Central memory CD8-positive, alpha-beta T cell (primary cell): ENCODE measurements at regions not wholly inside any gene's neighbourhood (a gene's known extent, or its start where the extent isn't known, plus 50 kb on each side); places are given as distances from the start of the nearest gene placed in this dataset.

Experiments used
- ATAC-seq: fragments of 150-1000 bp; cut with Tn5 transposase; replicated peaks from 2 replicates; pipeline ENCODE4 v1.10.0; 2022; ENCODE audit warnings: mild to moderate bottlenecking, moderate FRiP score, moderate number of reproducible peaks; ENCODE audit not compliant: poor library complexity, severe bottlenecking; ENCODE audit errors: extremely low read depth
- DNase-seq, 2 donors: peaks; one replicate each; pipeline ENCODE4 v3.0.0; 2021; ENCODE audit warnings: low spot score in 2 of 2
- H3K27ac Mint-ChIP-seq: one replicate; pipeline ENCODE4 v1.8.0; 2022; ENCODE audit warnings: low read depth, mild to moderate bottlenecking, moderate library complexity, mixed read lengths
- H3K27me3 Mint-ChIP-seq: one replicate; pipeline ENCODE4 v1.8.0; 2022; ENCODE audit warnings: mixed read lengths
- H3K36me3 Mint-ChIP-seq: one replicate; pipeline ENCODE4 v1.8.0; 2022; ENCODE audit warnings: mild to moderate bottlenecking, moderate library complexity, mixed read lengths; ENCODE audit not compliant: insufficient read depth
- H3K4me1 Mint-ChIP-seq: one replicate; pipeline ENCODE4 v1.8.0; 2022; ENCODE audit warnings: mixed read lengths
- H3K4me3 Mint-ChIP-seq: one replicate; pipeline ENCODE4 v1.8.0; 2022; ENCODE audit warnings: mild to moderate bottlenecking, moderate library complexity, mixed read lengths
- H3K9me3 Mint-ChIP-seq: one replicate; pipeline ENCODE4 v1.8.0; 2022; ENCODE audit warnings: mixed read lengths

GRCh38 chr18:11412811-11413210 is 196.6 kb upstream of the SLC35G4 start:
- no peaks in the 10 kb centered on the region for H3K9me3 Mint-ChIP-seq

GRCh38 chr18:11411048-11411447 is 198.3 kb upstream of the SLC35G4 start:
- Mint-ChIP-seq H3K36me3 (no peaks in the 10 kb centered on the region), H3K4me3 (no peak overlapping the region)

More at GRCh38 chr18:11412811-11413210, 196.6 kb upstream of the SLC35G4 start:
- Mint-ChIP-seq H3K4me3 (no peak overlapping the region), H3K27me3 (no peaks in the 10 kb centered on the region), H3K27ac (no peak overlapping the region), H3K36me3 (no peaks in the 10 kb centered on the region), H3K4me1 (no peaks in the 10 kb centered on the region)
- ATAC-seq (no peak), DNase-seq (no peak)

GRCh38 chr18:11408555-11409065 is 200.8 kb upstream of the SLC35G4 start:
- DNase-seq = no peak
- Mint-ChIP-seq H3K9me3 (no peaks in the 10 kb centered on the region), H3K36me3 (no peaks in the 10 kb centered on the region), H3K4me1 (no peaks in the 10 kb centered on the region), H3K27ac (no peak overlapping the region), H3K4me3 (no peak overlapping the region), H3K27me3 (no peaks in the 10 kb centered on the region)
- no peak for ATAC-seq

More at GRCh38 chr18:11411048-11411447, 198.3 kb upstream of the SLC35G4 start:
- Mint-ChIP-seq H3K9me3 (no peaks in the 10 kb centered on the region), H3K4me1 (no peaks in the 10 kb centered on the region), H3K27ac (no peak overlapping the region), H3K27me3 (no peaks in the 10 kb centered on the region)
- ATAC-seq (no peak), DNase-seq (no peak)

- Mint-ChIP-seq H3K27ac (no peak overlapping the region), H3K4me3 (no peak overlapping the region), H3K4me1 (no peaks in the 10 kb centered on the region), H3K36me3 (no peaks in the 10 kb centered on the region), H3K9me3 (no peaks in the 10 kb centered on the region), H3K27me3 (no peaks in the 10 kb centered on the region)
- no peak for ATAC-seq
- DNase-seq = no peak
These were observed 201.5 kb upstream of the SLC35G4 start for GRCh38 chr18:11407940-11408339.

- Mint-ChIP-seq H3K4me3 (no peak overlapping the region), H3K4me1 (no peaks in the 10 kb centered on the region), H3K36me3 (no peaks in the 10 kb centered on the region), H3K9me3 (no peaks in the 10 kb centered on the region), H3K27ac (no peak overlapping the region), H3K27me3 (no peaks in the 10 kb centered on the region)
- DNase-seq (no peak), ATAC-seq (no peak)
These were observed 203.6 kb upstream of the SLC35G4 start for GRCh38 chr18:11405804-11406203.

- ATAC-seq (no peak), DNase-seq (no peak)
- H3K4me1 Mint-ChIP-seq = no peaks in the 10 kb centered on the region
- H3K4me3 Mint-ChIP-seq = no peak overlapping the region
- H3K9me3 Mint-ChIP-seq = peaks cover 2% of the 10 kb centered on the region
- no peaks in the 10 kb centered on the region for H3K36me3 Mint-ChIP-seq
- H3K27me3 Mint-ChIP-seq = no peaks in the 10 kb centered on the region
- no peak overlapping the region for H3K27ac Mint-ChIP-seq
These were observed 208.7 kb upstream of the SLC35G4 start for GRCh38 chr18:11400703-11401102.

GRCh38 chr18:11398625-11399024 is 210.8 kb upstream of the SLC35G4 start:
- H3K4me3 Mint-ChIP-seq = no peak overlapping the region
- no peak for DNase-seq
- no peaks in the 10 kb centered on the region for H3K27me3 Mint-ChIP-seq
- no peak for ATAC-seq
- no peak overlapping the region for H3K27ac Mint-ChIP-seq
- H3K36me3 Mint-ChIP-seq = no peaks in the 10 kb centered on the region
- H3K9me3 Mint-ChIP-seq = peaks cover 11% of the 10 kb centered on the region
- no peaks in the 10 kb centered on the region for H3K4me1 Mint-ChIP-seq

- no peaks in the 10 kb centered on the region for H3K36me3 Mint-ChIP-seq
- ATAC-seq (no peak), DNase-seq (no peak)
- no peak overlapping the region for H3K4me3 Mint-ChIP-seq
- H3K9me3 Mint-ChIP-seq = peaks cover 11% of the 10 kb centered on the region
- no peaks in the 10 kb centered on the region for H3K27me3 Mint-ChIP-seq
- H3K27ac Mint-ChIP-seq = no peak overlapping the region
- H3K4me1 Mint-ChIP-seq = no peaks in the 10 kb centered on the region
These were observed 216.2 kb upstream of the SLC35G4 start for GRCh38 chr18:11392980-11393885.

GRCh38 chr18:11392292-11392691 is 217.1 kb upstream of the SLC35G4 start:
- Mint-ChIP-seq H3K27me3 (no peaks in the 10 kb centered on the region), H3K9me3 (peaks cover 11% of the 10 kb centered on the region), H3K27ac (no peak overlapping the region), H3K4me1 (no peaks in the 10 kb centered on the region), H3K4me3 (no peak overlapping the region), H3K36me3 (no peaks in the 10 kb centered on the region)
- DNase-seq (no peak), ATAC-seq (no peak)

GRCh38 chr18:11391661-11392060 is 217.7 kb upstream of the SLC35G4 start:
- H3K9me3 Mint-ChIP-seq = peaks cover 11% of the 10 kb centered on the region

GRCh38 chr18:11388755-11389680 is 220.4 kb upstream of the SLC35G4 start:
- H3K9me3 Mint-ChIP-seq = no peaks in the 10 kb centered on the region
- H3K4me3 Mint-ChIP-seq = no peak overlapping the region
- DNase-seq (no peak), ATAC-seq (no peak)
- H3K27me3 Mint-ChIP-seq = no peaks in the 10 kb centered on the region
- no peak overlapping the region for H3K27ac Mint-ChIP-seq
- H3K4me1 Mint-ChIP-seq = no peaks in the 10 kb centered on the region
- no peaks in the 10 kb centered on the region for H3K36me3 Mint-ChIP-seq

More at GRCh38 chr18:11391661-11392060, 217.7 kb upstream of the SLC35G4 start:
- no peak overlapping the region for H3K27ac Mint-ChIP-seq
- no peaks in the 10 kb centered on the region for H3K27me3 Mint-ChIP-seq
- no peak overlapping the region for H3K4me3 Mint-ChIP-seq
- H3K36me3 Mint-ChIP-seq = no peaks in the 10 kb centered on the region
- DNase-seq (no peak), ATAC-seq (no peak)
- no peaks in the 10 kb centered on the region for H3K4me1 Mint-ChIP-seq

- no peak for DNase-seq
- no peaks in the 10 kb centered on the region for H3K4me1 Mint-ChIP-seq
These were observed 221.5 kb upstream of the SLC35G4 start for GRCh38 chr18:11387880-11388279.

More at GRCh38 chr18:11387880-11388279, 221.5 kb upstream of the SLC35G4 start:
- no peaks in the 10 kb centered on the region for H3K27me3 Mint-ChIP-seq
- H3K4me3 Mint-ChIP-seq = no peak overlapping the region
- no peak for ATAC-seq
- peaks cover 2% of the 10 kb centered on the region for H3K36me3 Mint-ChIP-seq
- H3K9me3 Mint-ChIP-seq = no peaks in the 10 kb centered on the region
- no peak overlapping the region for H3K27ac Mint-ChIP-seq
